VCaP (cell line): ENCODE measurements at regions not wholly inside any gene's neighbourhood (a gene's known extent, or its start where the extent isn't known, plus 50 kb on each side); places are given as distances from the start of the nearest gene placed in this dataset.

ENCODE experiments used
- H3K27ac ChIP-seq: fragments of 450-650 bp; 2 replicates; pipeline ENCODE4 v1.5.1; 2017
- TF ChIP-seq, protein P1 (sequence below): fragments of 450-650 bp; conservative IDR thresholded peaks from 2 replicates; pipeline ENCODE4 v1.5.1; 2017; ENCODE audit warnings: mild to moderate bottlenecking, moderate library complexity

DNA sequence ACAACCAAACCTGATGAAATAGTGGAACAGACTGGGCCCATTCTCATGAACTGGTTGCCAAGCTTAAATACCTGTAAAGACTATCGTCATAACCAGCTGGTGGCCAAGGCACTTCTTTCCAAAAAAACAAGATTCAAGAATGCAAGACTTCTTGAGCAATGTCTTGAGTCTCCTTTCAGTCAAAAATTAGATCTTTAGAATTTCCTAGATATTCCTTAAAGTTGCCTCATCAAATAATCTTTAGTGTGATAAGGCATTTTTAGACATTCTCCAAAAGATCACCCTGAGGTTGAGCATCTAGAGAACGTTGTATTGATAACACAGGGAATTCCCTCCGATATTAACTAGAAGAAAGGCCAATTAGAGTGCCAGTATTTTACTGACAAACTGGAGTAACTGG, 236.4 kb upstream of the MEX3C start:
- no peak overlapping the region for H3K27ac ChIP-seq
- TF ChIP-seq, protein P1, sequence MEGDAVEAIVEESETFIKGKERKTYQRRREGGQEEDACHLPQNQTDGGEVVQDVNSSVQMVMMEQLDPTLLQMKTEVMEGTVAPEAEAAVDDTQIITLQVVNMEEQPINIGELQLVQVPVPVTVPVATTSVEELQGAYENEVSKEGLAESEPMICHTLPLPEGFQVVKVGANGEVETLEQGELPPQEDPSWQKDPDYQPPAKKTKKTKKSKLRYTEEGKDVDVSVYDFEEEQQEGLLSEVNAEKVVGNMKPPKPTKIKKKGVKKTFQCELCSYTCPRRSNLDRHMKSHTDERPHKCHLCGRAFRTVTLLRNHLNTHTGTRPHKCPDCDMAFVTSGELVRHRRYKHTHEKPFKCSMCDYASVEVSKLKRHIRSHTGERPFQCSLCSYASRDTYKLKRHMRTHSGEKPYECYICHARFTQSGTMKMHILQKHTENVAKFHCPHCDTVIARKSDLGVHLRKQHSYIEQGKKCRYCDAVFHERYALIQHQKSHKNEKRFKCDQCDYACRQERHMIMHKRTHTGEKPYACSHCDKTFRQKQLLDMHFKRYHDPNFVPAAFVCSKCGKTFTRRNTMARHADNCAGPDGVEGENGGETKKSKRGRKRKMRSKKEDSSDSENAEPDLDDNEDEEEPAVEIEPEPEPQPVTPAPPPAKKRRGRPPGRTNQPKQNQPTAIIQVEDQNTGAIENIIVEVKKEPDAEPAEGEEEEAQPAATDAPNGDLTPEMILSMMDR = no peak

DNA sequence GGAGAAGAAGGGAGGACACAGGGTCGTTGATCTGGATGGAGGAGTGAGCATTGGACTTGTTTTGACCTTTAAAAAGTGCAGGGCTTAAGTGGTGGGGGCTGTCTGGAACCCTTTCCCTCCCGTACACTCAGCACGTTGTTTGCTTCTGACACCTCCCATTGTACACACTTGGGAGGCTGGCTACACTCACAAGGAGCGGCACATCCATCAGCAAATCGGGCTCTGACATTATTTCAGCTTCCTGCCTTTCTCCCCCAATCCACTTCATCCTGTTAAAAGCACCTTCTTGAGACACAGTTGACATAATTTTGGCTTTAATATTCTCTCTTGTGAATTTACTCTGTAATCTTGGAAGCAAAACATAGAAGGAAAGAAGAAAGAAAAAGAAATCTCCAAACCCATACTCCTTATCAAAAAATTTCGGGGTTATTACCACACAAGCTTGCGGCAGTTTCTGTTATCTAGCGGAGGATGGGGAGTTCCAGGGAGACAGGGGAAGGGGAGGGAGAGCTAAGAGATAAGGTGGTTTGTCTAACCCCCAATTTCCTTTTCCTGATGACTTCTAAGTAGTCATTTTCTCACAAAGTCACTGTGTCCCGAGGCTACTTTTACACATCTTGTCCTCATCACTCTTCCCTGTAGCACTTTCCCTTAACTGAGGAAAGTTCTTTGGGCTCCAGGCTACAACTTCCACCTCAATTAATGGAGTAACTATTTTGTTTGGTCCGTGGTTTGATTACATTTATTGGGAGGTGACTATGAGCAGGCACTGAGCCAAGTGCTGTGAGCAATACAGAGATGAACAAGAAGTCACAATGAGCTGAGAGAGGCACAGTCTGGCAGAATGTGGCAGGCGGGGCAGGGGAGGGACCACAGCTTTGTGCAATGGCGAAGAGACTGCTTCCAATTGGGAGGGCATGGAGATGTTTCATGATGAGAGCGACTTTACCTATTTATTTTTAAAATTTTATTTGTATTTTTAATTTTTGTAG, 240.1 kb upstream of the MEX3C start:
- H3K27ac ChIP-seq = no peak overlapping the region
- TF ChIP-seq, protein P1 = no peak

DNA sequence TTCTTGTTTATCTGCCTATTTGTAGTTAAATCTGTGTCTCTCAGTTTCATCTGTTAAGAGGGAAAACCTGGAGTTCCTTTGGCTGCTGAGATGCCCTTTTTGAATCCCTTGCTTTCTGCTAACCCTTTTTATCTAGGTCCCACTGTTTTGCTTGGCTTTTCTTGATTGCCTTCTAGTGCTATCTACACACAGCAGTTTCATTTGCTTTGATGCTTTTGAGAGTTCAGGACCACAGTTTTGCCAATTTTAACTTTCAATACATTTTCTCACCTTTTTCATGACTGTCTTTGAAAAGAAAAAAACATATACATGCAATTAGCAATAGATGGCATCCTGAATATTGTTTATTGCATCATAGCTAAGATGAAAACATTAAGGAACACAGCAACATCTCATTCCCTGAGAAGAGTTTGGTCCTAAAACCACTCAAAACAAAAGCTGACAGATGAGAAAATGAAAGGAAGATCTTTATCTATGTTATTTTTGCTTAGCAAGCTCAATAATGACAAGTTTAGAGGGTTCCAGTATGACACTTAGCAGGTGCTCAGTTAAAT, 241.4 kb upstream of the MEX3C start:
- TF ChIP-seq, protein P1 = no peak
- no peak overlapping the region for H3K27ac ChIP-seq

DNA sequence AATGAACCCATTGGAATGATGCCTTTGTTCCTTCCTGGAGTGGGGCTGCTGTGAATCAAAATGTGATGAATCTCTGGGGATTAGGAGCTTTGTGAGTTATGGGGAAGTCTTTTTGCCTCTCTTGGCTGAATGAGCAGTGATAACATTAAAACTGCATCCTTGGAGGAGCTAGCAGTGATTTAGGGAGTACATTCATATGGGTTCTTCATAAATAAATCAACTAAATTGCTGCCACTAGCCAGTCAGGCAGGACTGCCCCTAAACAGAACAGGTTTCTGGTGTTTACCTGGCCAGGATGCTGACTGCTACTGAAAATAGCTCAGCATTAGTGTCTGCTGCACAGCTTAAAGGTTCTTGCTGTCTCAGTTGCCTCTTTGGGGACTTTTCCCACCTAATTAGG, 244.5 kb upstream of the MEX3C start:
- TF ChIP-seq, protein P1 = no peak
- no peak overlapping the region for H3K27ac ChIP-seq

DNA sequence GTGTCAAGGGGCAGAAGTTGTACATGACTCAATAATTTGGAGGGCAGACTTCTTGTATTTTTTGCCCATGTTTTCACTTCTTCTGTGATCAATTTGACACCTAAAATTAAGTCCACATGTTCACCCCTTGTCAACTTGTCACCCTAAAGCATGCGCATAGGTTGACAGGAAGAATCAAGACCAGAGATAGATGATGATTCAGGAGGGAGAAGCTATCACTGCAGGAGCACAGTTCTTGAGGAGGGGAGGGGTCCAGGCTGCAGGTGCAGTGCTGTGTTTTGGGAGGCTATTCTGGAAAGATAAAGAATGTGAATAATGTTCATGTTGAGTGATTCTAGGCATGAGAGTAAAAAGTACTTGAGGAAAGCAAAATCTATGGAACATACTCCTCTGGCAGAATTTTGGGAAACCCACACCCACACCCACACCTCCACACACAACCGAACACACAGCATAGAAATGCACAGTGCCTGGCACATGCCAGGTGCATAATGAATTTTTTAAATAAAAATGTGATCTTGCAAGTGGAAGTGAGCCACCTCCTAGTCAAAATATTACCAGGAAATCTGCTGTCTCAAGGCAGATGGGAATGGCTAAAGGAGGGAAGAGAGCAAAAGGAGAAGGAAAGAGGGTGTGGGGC, 249.2 kb upstream of the MEX3C start:
- TF ChIP-seq, protein P1 = no peak
- no peak overlapping the region for H3K27ac ChIP-seq

DNA sequence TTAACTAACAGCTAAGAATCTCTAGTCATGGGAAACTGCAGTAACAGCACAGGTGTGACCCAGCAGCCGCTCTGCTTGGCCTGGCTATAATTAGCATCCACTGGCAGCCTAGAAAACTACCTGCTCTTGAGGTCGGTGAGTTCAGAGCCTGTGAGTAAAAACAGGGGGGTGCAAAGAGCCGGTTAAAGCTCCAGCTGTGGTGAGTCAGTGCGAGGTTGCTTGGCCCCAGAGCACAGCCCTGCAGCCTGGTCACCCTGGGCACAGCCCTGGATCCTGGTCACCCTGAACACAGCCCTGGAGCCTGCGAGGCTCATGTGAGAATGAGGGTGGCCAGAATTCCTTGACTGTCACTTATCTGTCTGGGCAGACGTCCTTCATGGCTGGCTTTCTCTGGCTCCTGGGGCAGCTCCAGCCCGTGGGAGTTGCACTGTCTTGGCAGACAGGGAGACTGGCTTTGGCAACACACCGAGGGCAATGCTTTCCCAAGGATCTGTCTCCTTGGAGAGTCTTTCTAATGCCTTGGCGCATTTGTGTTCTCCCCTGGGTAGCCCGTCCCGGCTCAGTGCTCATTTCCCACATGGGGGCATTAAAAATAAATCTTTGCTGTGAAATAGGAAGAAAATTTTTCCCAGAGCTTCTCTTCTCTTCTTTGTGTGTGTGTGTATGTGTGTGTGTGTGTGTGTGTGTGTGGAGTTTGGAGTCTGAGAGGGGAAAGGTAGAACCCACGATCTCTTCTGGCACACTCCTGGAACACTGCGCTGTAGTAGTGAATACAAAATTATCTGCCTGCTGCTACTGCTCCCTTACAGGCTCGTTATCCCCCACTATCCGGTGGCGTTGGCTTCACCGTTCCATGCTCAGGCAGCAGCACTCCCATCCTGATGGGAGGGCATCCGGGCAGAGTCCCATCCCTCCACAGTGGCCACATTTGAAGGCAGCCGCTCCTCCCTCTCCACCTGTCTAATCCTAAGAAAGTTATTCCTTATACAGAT, 250.2 kb upstream of the MEX3C start:
- TF ChIP-seq, protein P1 = no peak
- no peak overlapping the region for H3K27ac ChIP-seq
